ENCODE measurements at regions not wholly inside any gene's neighbourhood (a gene's known extent, or its start where the extent isn't known, plus 50 kb on each side); places are given as distances from the start of the nearest gene placed in this dataset.

- TF ChIP-seq ZNF217 (IDR thresholded peaks at IDR 0.05) (no peak), SMAD1 (IDR thresholded peaks at IDR 0.05; ENCODE audit: low read depth, partially characterized antibody) (no peak), FOXM1 (IDR thresholded peaks at IDR 0.05; ENCODE audit: low read depth, low read length) (no peak), TBL1XR1 (IDR thresholded peaks at IDR 0.05; ENCODE audit: low read depth, low read length) (no peak), BRCA1 (IDR thresholded peaks at IDR 0.05; ENCODE audit: low read depth, low read length) (no peak), PML (IDR thresholded peaks at IDR 0.05; ENCODE audit: low read length) (no peak)
- TF ChIP-seq, protein P1, sequence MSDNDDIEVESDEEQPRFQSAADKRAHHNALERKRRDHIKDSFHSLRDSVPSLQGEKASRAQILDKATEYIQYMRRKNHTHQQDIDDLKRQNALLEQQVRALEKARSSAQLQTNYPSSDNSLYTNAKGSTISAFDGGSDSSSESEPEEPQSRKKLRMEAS (IDR thresholded peaks at IDR 0.05; ENCODE audit: low read depth, low read length), result no peak
- TF ChIP-seq, protein P2, sequence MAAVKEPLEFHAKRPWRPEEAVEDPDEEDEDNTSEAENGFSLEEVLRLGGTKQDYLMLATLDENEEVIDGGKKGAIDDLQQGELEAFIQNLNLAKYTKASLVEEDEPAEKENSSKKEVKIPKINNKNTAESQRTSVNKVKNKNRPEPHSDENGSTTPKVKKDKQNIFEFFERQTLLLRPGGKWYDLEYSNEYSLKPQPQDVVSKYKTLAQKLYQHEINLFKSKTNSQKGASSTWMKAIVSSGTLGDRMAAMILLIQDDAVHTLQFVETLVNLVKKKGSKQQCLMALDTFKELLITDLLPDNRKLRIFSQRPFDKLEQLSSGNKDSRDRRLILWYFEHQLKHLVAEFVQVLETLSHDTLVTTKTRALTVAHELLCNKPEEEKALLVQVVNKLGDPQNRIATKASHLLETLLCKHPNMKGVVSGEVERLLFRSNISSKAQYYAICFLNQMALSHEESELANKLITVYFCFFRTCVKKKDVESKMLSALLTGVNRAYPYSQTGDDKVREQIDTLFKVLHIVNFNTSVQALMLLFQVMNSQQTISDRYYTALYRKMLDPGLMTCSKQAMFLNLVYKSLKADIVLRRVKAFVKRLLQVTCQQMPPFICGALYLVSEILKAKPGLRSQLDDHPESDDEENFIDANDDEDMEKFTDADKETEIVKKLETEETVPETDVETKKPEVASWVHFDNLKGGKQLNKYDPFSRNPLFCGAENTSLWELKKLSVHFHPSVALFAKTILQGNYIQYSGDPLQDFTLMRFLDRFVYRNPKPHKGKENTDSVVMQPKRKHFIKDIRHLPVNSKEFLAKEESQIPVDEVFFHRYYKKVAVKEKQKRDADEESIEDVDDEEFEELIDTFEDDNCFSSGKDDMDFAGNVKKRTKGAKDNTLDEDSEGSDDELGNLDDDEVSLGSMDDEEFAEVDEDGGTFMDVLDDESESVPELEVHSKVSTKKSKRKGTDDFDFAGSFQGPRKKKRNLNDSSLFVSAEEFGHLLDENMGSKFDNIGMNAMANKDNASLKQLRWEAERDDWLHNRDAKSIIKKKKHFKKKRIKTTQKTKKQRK (IDR thresholded peaks at IDR 0.05; ENCODE audit: low read depth, low read length), result no peak
Measured at GRCh38 chr18:41504316-41504715, 450.7 kb upstream of the PIK3C3 start (continued).

DNA sequence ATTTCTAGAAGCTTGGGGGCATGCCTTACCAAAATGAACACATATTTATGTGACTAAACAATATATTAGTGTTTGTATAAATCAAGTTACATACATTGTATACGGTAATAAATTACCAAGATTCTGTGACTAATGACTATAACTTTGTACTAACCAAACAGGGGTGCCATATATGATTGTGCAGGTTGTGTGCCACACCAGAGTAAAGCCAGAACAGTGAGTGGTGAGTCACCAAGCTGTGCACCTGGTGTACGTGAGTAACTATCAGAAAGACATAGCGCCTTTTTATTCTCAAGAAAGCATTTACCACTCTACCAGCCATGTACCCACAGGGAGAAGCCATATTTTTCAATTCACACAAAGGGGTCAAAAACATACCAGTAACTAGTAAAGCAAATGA lies 453.2 kb upstream of the PIK3C3 start:
- DNase-seq (ENCODE audit: low read depth, low spot score), result no peak
- H3K4me1 ChIP-seq (ENCODE audit: control insufficient read depth, insufficient read depth, low read length), result no peaks in the 10 kb centered on the region
- H4K20me1 ChIP-seq (ENCODE audit: control insufficient read depth, insufficient read depth), result no peaks in the 10 kb centered on the region
- ChIA-PET RAD21 (ENCODE audit: unreplicated experiment) (no interaction called here), SMC1A (ENCODE audit: uncharacterized antibody, unreplicated experiment) (interaction anchor here (0.6 kb wide), 1 partner anchor 320 kb away, joined by 3 read pairs; no protein-coding TSS in a partner anchor), CTCF (interaction anchor here (1.3 kb wide), 1 partner anchor 13 kb away, joined by 3 read pairs; no protein-coding TSS in a partner anchor), POLR2A (no interaction called here)
- in situ Hi-C loops (cut with MboI), result no loop called here
- TF ChIP-seq ZNF622 (IDR thresholded peaks at IDR 0.05), result no peak
- TF ChIP-seq MTA2 (IDR thresholded peaks at IDR 0.05; ENCODE audit: low read depth), result no peak
- no peak for TF ChIP-seq TCF3 (IDR thresholded peaks at IDR 0.05; ENCODE audit: borderline replicate concordance, insufficient read depth, low read depth, low read length)
- TF ChIP-seq RBBP5 (conservative IDR thresholded peaks at IDR 0.05), result no peak
- no peak for TF ChIP-seq NFYB (IDR thresholded peaks at IDR 0.05; ENCODE audit: insufficient read depth, low read depth, low read length)
- no peak for TF ChIP-seq HCFC1 (IDR thresholded peaks at IDR 0.05; ENCODE audit: low read length)
- no peak for TF ChIP-seq TARDBP (IDR thresholded peaks at IDR 0.05; ENCODE audit: borderline replicate concordance)
- no peak for TF ChIP-seq CREM (IDR thresholded peaks at IDR 0.05; ENCODE audit: low read depth)
- TF ChIP-seq CHD2 (IDR thresholded peaks at IDR 0.05; ENCODE audit: borderline replicate concordance, low read depth, low read length), result no peak
- no peak for TF ChIP-seq JUNB (IDR thresholded peaks at IDR 0.05)
- TF ChIP-seq IKZF2 (IDR thresholded peaks at IDR 0.05), result no peak
- no peak for TF ChIP-seq SIX5 (IDR thresholded peaks at IDR 0.05; ENCODE audit: low read depth, low read length, severe bottlenecking)
- no peak overlapping the region for H2AFZ ChIP-seq (ENCODE audit: control insufficient read depth, low read depth, low read length)
- no peak overlapping the region for H3K4me2 ChIP-seq (ENCODE audit: control insufficient read depth, insufficient read depth)
- H3K36me3 ChIP-seq (ENCODE audit: control insufficient read depth in 2 of 2, insufficient read depth in 2 of 2, low read length in 1 of 2), result no peaks in the 10 kb centered on the region
- ATAC-seq, result no peak
- H3K4me3 ChIP-seq, result no peak overlapping the region
- H3K27me3 ChIP-seq (replicated peaks in 1 of 2; ENCODE audit: control insufficient read depth in 2 of 2, insufficient read depth in 2 of 2, low read length in 1 of 2), result no peaks in the 10 kb centered on the region; a peak in 1 of 4 replicates
- BruUV-seq (replicated peaks), result no TSS peak
- FAIRE-seq, result no peak
- H3K27ac ChIP-seq (ENCODE audit: control insufficient read depth, insufficient read depth), result no peak overlapping the region
- intact Hi-C loops (cut with micrococcal nuclease; ENCODE audit: unreplicated experiment), result no loop called here
- H3K9ac ChIP-seq (ENCODE audit: control insufficient read depth, insufficient read depth, low read length), result no peak overlapping the region
- WGBS (ENCODE audit: insufficient coverage, insufficient replicate concordance, low lambda C conversion rate, missing lambda C conversion rate), result 79% methylated on average over 3 of the region's 3 CpGs
- no peaks in the 10 kb centered on the region for H3K9me3 ChIP-seq (replicated peaks; ENCODE audit: control insufficient read depth, insufficient read depth, low read length)
- no peaks in the 10 kb centered on the region for H3K79me2 ChIP-seq (ENCODE audit: control insufficient read depth, insufficient read depth, low read length)

Measured in GM12878 (cell line).